A549 (cell line): ENCODE measurements at regions not wholly inside any gene's neighbourhood (a gene's known extent, or its start where the extent isn't known, plus 50 kb on each side); places are given as distances from the start of the nearest gene placed in this dataset.

Experiments
- ATAC-seq, 2 experiments: fragments of 200-7000 bp in 1 of 2; fragments of >200 bp in 1 of 2; cut with Nextera tagmentation in 1 of 2; cut with Tn5 transposase in 1 of 2; 3 replicates each; pipeline versions ENCODE4 v1.8.0 to v1.9.1; 2018 to 2020; ENCODE audit warnings: mild to moderate bottlenecking in 1 of 2, moderate library complexity in 1 of 2
- CTCF ChIA-PET: fragments of 300-600 bp; sonication (Branson Sonifier 250); formaldehyde crosslinking; extraction: SDS; loops from one replicate; lab custom pipeline; 2021; ENCODE audit warnings: antibody characterized with exemption, inconsistent platforms; lab: Yijun Ruan, JAX
- POLR2A ChIA-PET: fragments of 350-600 bp; formaldehyde crosslinking; extraction: SDS; loops from one replicate; lab custom pipeline; 2021; ENCODE audit warnings: antibody characterized with exemption, inconsistent platforms; lab: Yijun Ruan, JAX
- DNase-seq, 2 experiments: peaks; one replicate each; pipeline versions ENCODE4 v3.0.0 to v3.0.0-alpha.2; 2011 to 2016; ENCODE audit warnings: low read depth in 1 of 2, low spot score in 1 of 2
- FAIRE-seq: peaks from 2 replicates; lab custom pipeline; 2011; peaks lifted over from hg19 to GRCh38; lab: Jason Lieb, UNC
- H3K27ac ChIP-seq, 2 experiments: fragments of >200 bp; sonication (Bioruptor Twin); formaldehyde crosslinking; 3 replicates each; pipeline ENCODE4 v1.5.1; 2016 to 2017
- H3K4me1 ChIP-seq: fragments of >200 bp; sonication (Bioruptor Twin); formaldehyde crosslinking; 3 replicates; pipeline ENCODE4 v1.6.1; 2016
- H3K4me2 ChIP-seq: fragments of >200 bp; sonication (Bioruptor Twin); formaldehyde crosslinking; 3 replicates; pipeline ENCODE4 v1.6.1; 2016
- H3K4me3 ChIP-seq: fragments of >200 bp; sonication (Bioruptor Twin); formaldehyde crosslinking; 3 replicates; pipeline ENCODE4 v1.5.1; 2016
- H3K9me3 ChIP-seq: fragments of >200 bp; sonication (Bioruptor Twin); formaldehyde crosslinking; 3 replicates; pipeline ENCODE4 v1.6.1; 2016
- ATOH8 ChIP-seq: fragments of 250-450 bp; sonication (Bioruptor Pico); IDR thresholded peaks from 2 replicates; pipeline ENCODE4 v1.5.0; 2020; ENCODE audit warnings: low read depth, mild to moderate bottlenecking, moderate library complexity
- BCL3 ChIP-seq: fragments of >200 bp; sonication (Bioruptor Twin); formaldehyde crosslinking; IDR thresholded peaks from 3 replicates; pipeline ENCODE4 v1.6.1; 2016
- CBX2 ChIP-seq: fragments of 200-600 bp; sonication (generic); IDR thresholded peaks from 2 replicates; pipeline ENCODE4 v1.6.1; 2016; ENCODE audit warnings: low read depth, mild to moderate bottlenecking, borderline replicate concordance
- CEBPB ChIP-seq, 2 experiments: fragments of >200 bp in 1 of 2; sonication (Bioruptor Twin) in 1 of 2; formaldehyde crosslinking in 1 of 2; IDR thresholded peaks; 2 replicates each; pipeline ENCODE4 v1.6.1; 2012 to 2016
- ELK1 ChIP-seq: fragments of 150-350 bp; IDR thresholded peaks from 2 replicates; pipeline ENCODE4 v1.6.1; 2014; ENCODE audit warnings: low read depth, mild to moderate bottlenecking, low read length
- ESRRA ChIP-seq: fragments of 150-350 bp; IDR thresholded peaks from 2 replicates; pipeline ENCODE4 v1.6.1; 2014; ENCODE audit warnings: mild to moderate bottlenecking, low read length, borderline replicate concordance
- HEYL ChIP-seq: fragments of 250-450 bp; sonication (Bioruptor Pico); IDR thresholded peaks from 2 replicates; pipeline ENCODE4 v1.8.0; 2021; ENCODE audit warnings: mild to moderate bottlenecking, moderate library complexity
- JUNB ChIP-seq: fragments of >200 bp; sonication (Bioruptor Twin); formaldehyde crosslinking; IDR thresholded peaks from 2 replicates; pipeline ENCODE4 v1.6.1; 2016
- KDM5A ChIP-seq: fragments of 200-600 bp; sonication (generic); IDR thresholded peaks from 2 replicates; pipeline ENCODE4 v1.6.1; 2016; ENCODE audit warnings: antibody characterized with exemption, mild to moderate bottlenecking
- MAFK ChIP-seq: fragments of 450-650 bp; IDR thresholded peaks from 2 replicates; pipeline ENCODE4 v1.6.1; 2014; ENCODE audit not compliant: partially characterized antibody
- PBX3 ChIP-seq: IDR thresholded peaks from 2 replicates; pipeline ENCODE4 v1.6.1; 2012
- PHF8 ChIP-seq: fragments of 200-600 bp; sonication (generic); IDR thresholded peaks from 2 replicates; pipeline ENCODE4 v1.6.1; 2016; ENCODE audit warnings: low read depth, mild to moderate bottlenecking, antibody characterized with exemption, moderate library complexity, borderline replicate concordance
- POLR2A ChIP-seq: IDR thresholded peaks from 2 replicates; pipeline ENCODE4 v1.6.1; 2012; ENCODE audit warnings: mild to moderate bottlenecking, low read length
- POLR2AphosphoS2 ChIP-seq: conservative IDR thresholded peaks from 2 replicates; pipeline ENCODE4 v1.6.1; 2012; ENCODE audit warnings: low read length, improper control_type of control experiment, inconsistent platforms
- RCOR1 ChIP-seq: fragments of 150-350 bp; IDR thresholded peaks from 2 replicates; pipeline ENCODE4 v1.6.1; 2014; ENCODE audit warnings: antibody characterized with exemption, low read length, low read depth
- SMC3 ChIP-seq: fragments of >200 bp; sonication (Bioruptor Twin); formaldehyde crosslinking; IDR thresholded peaks from 3 replicates; pipeline ENCODE4 v1.6.1; 2018; ENCODE audit warnings: inconsistent platforms
- SREBF2 ChIP-seq: fragments of 450-650 bp; IDR thresholded peaks from 2 replicates; pipeline ENCODE4 v1.6.1; 2014; ENCODE audit warnings: mild to moderate bottlenecking, moderate library complexity
- TP53 ChIP-seq: fragments of 250-450 bp; sonication (Bioruptor Pico); IDR thresholded peaks from 2 replicates; pipeline ENCODE4 v1.5.0; 2021; ENCODE audit warnings: mild to moderate bottlenecking, moderate library complexity
- USF2 ChIP-seq: fragments of 450-650 bp; IDR thresholded peaks from 2 replicates; pipeline ENCODE4 v1.6.1; 2014; ENCODE audit warnings: antibody characterized with exemption
- ZC3H11A ChIP-seq: fragments of 450-650 bp; IDR thresholded peaks from 2 replicates; pipeline ENCODE4 v1.6.1; 2014; ENCODE audit warnings: antibody characterized with exemption, mild to moderate bottlenecking
- WGBS: methylation state at CpG from one replicate; pipeline ENCODE4 v1.1.6; 2017; ENCODE audit errors: missing lambda C conversion rate; 5-methylcytosine and 5-hydroxymethylcytosine counted together

- 66% methylated on average over 6 of the region's 6 CpGs for WGBS
- ATAC-seq (no peak), DNase-seq (no peak), FAIRE-seq (no peak)
- no peak overlapping the region for H3K4me3 ChIP-seq
- CTCF ChIA-PET, result interaction anchor here (1.6 kb wide), 1 partner anchor 17 kb away, joined by 3 read pairs; no protein-coding TSS in a partner anchor
- TF ChIP-seq RCOR1 (no peak), SMC3 (no peak), ESRRA (no peak), MAFK (no peak), JUNB (no peak), HEYL (CRISPR knock-in tag) (no peak), SREBF2 (no peak), ELK1 (no peak)
- TF ChIP-seq, all 56 proteins: peak for 0
- POLR2A ChIA-PET, result no interaction called here
- H3K27ac ChIP-seq, result no peak overlapping the region
- H3K4me1 ChIP-seq, result no peaks in the 10 kb centered on the region
- no peak overlapping the region for H3K4me2 ChIP-seq
- H3K9me3 ChIP-seq, result no peaks in the 10 kb centered on the region
Measured at GRCh38 chr14:71695611-71696350, 236.4 kb upstream of the RGS6 start.

GRCh38 chr14:71698027-71698426 lies 234.2 kb upstream of the RGS6 start:
- POLR2A ChIA-PET, result no interaction called here
- CTCF ChIA-PET, result interaction anchor here (0.6 kb wide), 1 partner anchor 559 kb away, joined by 3 read pairs; no protein-coding TSS in a partner anchor
- ATAC-seq (no peak), DNase-seq (no peak), FAIRE-seq (no peak)
- H3K27ac ChIP-seq, result no peak overlapping the region
- TF ChIP-seq PBX3 (no peak), BCL3 (no peak), ATOH8 (CRISPR knock-in tag) (no peak), USF2 (no peak), ESRRA (no peak), CEBPB (IDR thresholded peaks at IDR 0.05) (no peak), KDM5A (no peak), TP53 (no peak), POLR2AphosphoS2 (no peak), CBX2 (no peak), ZC3H11A (no peak), PHF8 (no peak), POLR2A (no peak)
- WGBS, result 54% methylated on average over 4 of the region's 4 CpGs
- H3K4me1 ChIP-seq, result no peaks in the 10 kb centered on the region
- no peak overlapping the region for H3K4me3 ChIP-seq
- H3K4me2 ChIP-seq, result no peak overlapping the region
- H3K9me3 ChIP-seq, result no peaks in the 10 kb centered on the region
